ENCODE measurements at regions not wholly inside any gene's neighbourhood (a gene's known extent, or its start where the extent isn't known, plus 50 kb on each side); places are given as distances from the start of the nearest gene placed in this dataset.

GRCh38 chr15:39468828-39469227, 112.1 kb upstream of the THBS1 start:
- TF ChIP-seq CTCF (conservative IDR thresholded peaks at IDR 0.05; ENCODE audit: control insufficient read depth, insufficient read depth, low read depth, low read length) = no peak
- no peak overlapping the region for H3K4me3 ChIP-seq (ENCODE audit: control insufficient read depth, low read depth, low read length)

GRCh38 chr15:39471785-39472574, 108.9 kb upstream of the THBS1 start:
- no peak for TF ChIP-seq CTCF (conservative IDR thresholded peaks at IDR 0.05; ENCODE audit: control insufficient read depth, insufficient read depth, low read depth, low read length)
- no peak overlapping the region for H3K4me3 ChIP-seq (ENCODE audit: control insufficient read depth, low read depth, low read length)

More at GRCh38 chr15:39468828-39469227, 112.1 kb upstream of the THBS1 start:
- DNase-seq (ENCODE audit: low read depth) = no peak

GRCh38 chr15:39472621-39473297, 108.1 kb upstream of the THBS1 start:
- peak; percentile 97 for DNase-seq (ENCODE audit: low read depth)
- TF ChIP-seq CTCF (conservative IDR thresholded peaks at IDR 0.05; ENCODE audit: control insufficient read depth, insufficient read depth, low read depth, low read length) = no peak
- no peak overlapping the region for H3K4me3 ChIP-seq (ENCODE audit: control insufficient read depth, low read depth, low read length)

More at GRCh38 chr15:39471785-39472574, 108.9 kb upstream of the THBS1 start:
- no peak for DNase-seq (ENCODE audit: low read depth)

GRCh38 chr15:39473298-39473947, 107.5 kb upstream of the THBS1 start:
- no peak for TF ChIP-seq CTCF (conservative IDR thresholded peaks at IDR 0.05; ENCODE audit: control insufficient read depth, insufficient read depth, low read depth, low read length)
- no peak overlapping the region for H3K4me3 ChIP-seq (ENCODE audit: control insufficient read depth, low read depth, low read length)
- no peak for DNase-seq (ENCODE audit: low read depth)

- DNase-seq (ENCODE audit: low read depth) = no peak
- TF ChIP-seq CTCF (conservative IDR thresholded peaks at IDR 0.05; ENCODE audit: control insufficient read depth, insufficient read depth, low read depth, low read length) = no peak
- H3K4me3 ChIP-seq (ENCODE audit: control insufficient read depth, low read depth, low read length) = no peak overlapping the region
Observed at GRCh38 chr15:39474657-39475056, 106.2 kb upstream of the THBS1 start.

GRCh38 chr15:39478996-39479395, 101.9 kb upstream of the THBS1 start:
- no peak overlapping the region for H3K4me3 ChIP-seq (ENCODE audit: control insufficient read depth, low read depth, low read length)
- TF ChIP-seq CTCF (conservative IDR thresholded peaks at IDR 0.05; ENCODE audit: control insufficient read depth, insufficient read depth, low read depth, low read length) = no peak
- no peak for DNase-seq (ENCODE audit: low read depth)
